K562 (cell line): ENCODE measurements at regions not wholly inside any gene's neighbourhood (a gene's known extent, or its start where the extent isn't known, plus 50 kb on each side); places are given as distances from the start of the nearest gene placed in this dataset.

Experiments
- ATAC-seq: fragments of 200-7000 bp; cut with Tn5 transposase; 3 replicates; pipeline ENCODE4 v1.9.1; 2020; ENCODE audit warnings: moderate library complexity
- BruUV-seq: library from RNA; stranded (reverse); fragments of 400-500 nt; replicated peaks from 2 replicates; lab custom pipeline; 2021; lab: Mats Ljungman, UMichigan
- CTCF ChIA-PET: fragments of 300-600 bp; formaldehyde crosslinking; extraction: SDS; loops from one replicate; lab custom pipeline; 2021; ENCODE audit warnings: low intra/inter-chr PET ratio; lab: Yijun Ruan, JAX
- POLR2A ChIA-PET: fragments of 300-600, 350-650 bp; sonication (Branson Sonifier 250); formaldehyde crosslinking; extraction: SDS; loops from one replicate; lab custom pipeline; 2021; ENCODE audit warnings: antibody characterized with exemption, inconsistent platforms; lab: Yijun Ruan, JAX
- DNase-seq, 4 experiments: peaks; one replicate each; pipeline versions ENCODE4 v3.0.0 to v3.0.0-alpha.2; 2011 to 2018; ENCODE audit warnings: low spot score in 3 of 4, mixed read lengths in 3 of 4; ENCODE audit errors: extremely low read depth in 1 of 4
- FAIRE-seq: peaks from 2 replicates; lab custom pipeline; 2011; peaks lifted over from hg19 to GRCh38; lab: Jason Lieb, UNC
- H2AFZ ChIP-seq: 2 replicates; pipeline ENCODE4 v1.6.0; 2011; ENCODE audit warnings: low read depth, low read length, control low read depth, inconsistent platforms
- H3K27ac ChIP-seq: fragments of 200-600 bp; 3 replicates; pipeline ENCODE4 v1.8.0; 2011; ENCODE audit warnings: low read depth, mild to moderate bottlenecking, control low read depth, inconsistent platforms, low read length, moderate library complexity, mixed read lengths; ENCODE audit errors: extremely low read depth
- H3K27me3 ChIP-seq, 2 experiments: fragments of 300-600 bp in 1 of 2; 2 replicates in 1 of 2; 3 replicates in 1 of 2; pipeline versions ENCODE4 v1.6.0 to v1.8.0; 2011; ENCODE audit warnings: inconsistent platforms in 2 of 2, low read length in 2 of 2, mild to moderate bottlenecking in 1 of 2, mixed read lengths in 1 of 2, moderate library complexity in 1 of 2; ENCODE audit not compliant: control insufficient read depth in 2 of 2, insufficient read depth in 2 of 2
- H3K36me3 ChIP-seq: fragments of 300-600 bp; 3 replicates; pipeline ENCODE4 v1.8.0; 2011; ENCODE audit warnings: mild to moderate bottlenecking, low read length, inconsistent platforms; ENCODE audit not compliant: control insufficient read depth, insufficient read depth
- H3K4me1 ChIP-seq, 2 experiments: fragments of 200-600 bp in 1 of 2; replicated peaks in 1 of 2; 2 replicates in 1 of 2; 3 replicates in 1 of 2; pipeline versions ENCODE4 v1.5.1 to v1.8.0; 2011; ENCODE audit warnings: inconsistent platforms in 2 of 2, low read length in 2 of 2, mild to moderate bottlenecking in 1 of 2, mixed read lengths in 1 of 2, moderate library complexity in 1 of 2; ENCODE audit not compliant: control insufficient read depth in 2 of 2, insufficient read depth in 2 of 2
- H3K4me2 ChIP-seq: 2 replicates; pipeline ENCODE4 v1.6.1; 2011; ENCODE audit warnings: low read length, control low read depth, inconsistent platforms, mixed read lengths; ENCODE audit not compliant: insufficient read depth
- H3K4me3 ChIP-seq: fragments of 200-600 bp; sonication (generic), shearing (Covaris generic); 2 replicates; pipeline ENCODE4 v1.5.1; 2016; ENCODE audit warnings: control low read depth, inconsistent platforms
- H3K79me2 ChIP-seq: fragments of 200-600 bp; 3 replicates; pipeline ENCODE4 v1.8.0; 2011; ENCODE audit warnings: low read length, inconsistent platforms; ENCODE audit not compliant: control insufficient read depth, insufficient read depth
- H3K9ac ChIP-seq, 2 experiments: 2 replicates each; pipeline versions ENCODE4 v1.6.0 to v1.6.1; 2011; ENCODE audit warnings: low read depth in 2 of 2, low read length in 2 of 2, control low read depth in 1 of 2, inconsistent platforms in 1 of 2, mild to moderate bottlenecking in 1 of 2, mixed read lengths in 1 of 2; ENCODE audit not compliant: insufficient read depth in 1 of 2
- H3K9me1 ChIP-seq: one replicate; pipeline ENCODE4 v1.6.0; 2011; ENCODE audit warnings: inconsistent platforms, mild to moderate bottlenecking, low read length, moderate library complexity; ENCODE audit not compliant: control insufficient read depth, insufficient read depth
- H3K9me3 ChIP-seq: replicated peaks from 2 replicates; pipeline ENCODE4 v1.5.1; 2011; ENCODE audit warnings: low read depth, low read length, inconsistent platforms; ENCODE audit not compliant: control insufficient read depth, insufficient read depth
- H4K20me1 ChIP-seq: replicated peaks from 2 replicates; pipeline ENCODE4 v1.6.1; 2011; ENCODE audit warnings: low read length, inconsistent platforms, mixed read lengths; ENCODE audit not compliant: control insufficient read depth, insufficient read depth
- CTCF ChIP-seq, 3 experiments: IDR thresholded peaks in 2 of 3; conservative IDR thresholded peaks in 1 of 3; 2 replicates each; pipeline ENCODE4 v1.5.1; 2011 to 2012; ENCODE audit warnings: low read length in 3 of 3, mild to moderate bottlenecking in 3 of 3, control low read depth in 2 of 3, improper control_type of control experiment in 1 of 3, inconsistent platforms in 1 of 3, low read depth in 1 of 3, mixed read lengths in 1 of 3, moderate library complexity in 1 of 3; ENCODE audit not compliant: insufficient read depth in 2 of 3
- FUS ChIP-seq: fragments of 200-400 bp; formaldehyde crosslinking; optimal IDR thresholded peaks from 2 replicates; pipeline ENCODE3; 2017; ENCODE audit warnings: low read depth, low read length
- WGBS: fragments of 100-300 bp; shearing (Covaris generic); methylation state at CpG from one replicate; pipeline ENCODE4 v1.1.6; 2016; ENCODE audit warnings: low coverage, mixed read lengths; ENCODE audit not compliant: insufficient coverage; ENCODE audit errors: missing lambda C conversion rate; 5-methylcytosine and 5-hydroxymethylcytosine counted together
- in situ Hi-C: fragments of 300-500 bp; cut with MboI; formaldehyde crosslinking; loops from 4 replicates; pipeline ENCODE4 v1.15.0; 2018; ENCODE audit warnings: inconsistent platforms, mixed read lengths
- intact Hi-C: fragments of 100-400 bp; cut with micrococcal nuclease; formaldehyde crosslinking; loops from 2 replicates; pipeline ENCODE4 v1.14.2; 2022

GRCh38 chr10:113993489-113993991 lies 50.1 kb upstream of the ADRB1 start:
- CTCF ChIA-PET = no interaction called here
- H3K9me3 ChIP-seq = no peaks in the 10 kb centered on the region
- no peaks in the 10 kb centered on the region for H3K4me1 ChIP-seq
- H3K27me3 ChIP-seq = peaks cover 4 to 29% of the 10 kb centered on the region in 2 experiments
- H3K27ac ChIP-seq = no peak overlapping the region
- no peaks in the 10 kb centered on the region for H3K36me3 ChIP-seq
- no peak overlapping the region for H3K9ac ChIP-seq
- WGBS = 0% methylated on average over 1 of the region's 3 CpGs
- no peak overlapping the region for H3K4me2 ChIP-seq
- no peak overlapping the region for H3K4me3 ChIP-seq
- no peaks in the 10 kb centered on the region for H3K79me2 ChIP-seq
- POLR2A ChIA-PET = interaction anchor here (0.5 kb wide), 1 partner anchor 16 kb away, joined by 3 read pairs; no protein-coding TSS in a partner anchor
- ATAC-seq = no peak
- TF ChIP-seq CTCF (IDR thresholded peaks at IDR 0.05 in 2 of 3, conservative IDR thresholded peaks at IDR 0.05 in 1 of 3; ENCODE audit: insufficient read depth in 2 of 3, low read depth in 1 of 3, low read length in 3 of 3) (peak in 1 of 3 experiments; percentile 12; a peak in 1 of 6 replicates), FUS (no peak)
- TF ChIP-seq, all 486 proteins: peak for 1
- in situ Hi-C loops (no loop called here), intact Hi-C loops (no loop called here)
- H2AFZ ChIP-seq = no peak overlapping the region
- H3K9me1 ChIP-seq = no peaks in the 10 kb centered on the region
- no peaks in the 10 kb centered on the region for H4K20me1 ChIP-seq
- no TSS peak for BruUV-seq
- DNase-seq = no peak
- FAIRE-seq = no peak
